Activated CD8-positive, alpha-beta memory T cell treated with anti-CD3 and anti-CD28 coated beads, Interleukin-2, amount 50 U/mL, for 1 hour (primary cell): ENCODE measurements at regions not wholly inside any gene's neighbourhood (a gene's known extent, or its start where the extent isn't known, plus 50 kb on each side); places are given as distances from the start of the nearest gene placed in this dataset.
"Not testable (repeated sequence)": the region's sequence is repeated elsewhere in the genome, so short reads cannot be mapped to it uniquely, and the experiment has no call there.

ENCODE experiments used
- DNase-seq: peaks from one replicate; pipeline ENCODE4 v3.0.0-alpha.2; 2020; ENCODE audit errors: extremely low read depth

GRCh38 chr12:61267474-61267873, 992.7 kb upstream of the USP15 start:
- no peak for DNase-seq

GRCh38 chr12:61272441-61272840, 987.8 kb upstream of the USP15 start:
- DNase-seq = no peak

- no peak for DNase-seq
Measured at GRCh38 chr12:61282790-61283575, 977.2 kb upstream of the USP15 start.

GRCh38 chr12:61290473-61290872, 969.7 kb upstream of the USP15 start:
- DNase-seq = no peak

- no peak for DNase-seq
Measured at GRCh38 chr12:61291647-61292046, 968.6 kb upstream of the USP15 start.

GRCh38 chr12:61294011-61294410, 966.2 kb upstream of the USP15 start:
- not testable (repeated sequence) for DNase-seq

GRCh38 chr12:61301817-61302216, 958.4 kb upstream of the USP15 start:
- DNase-seq = no peak

- no peak for DNase-seq
Measured at GRCh38 chr12:61302282-61302681, 957.9 kb upstream of the USP15 start.

- no peak for DNase-seq
Measured at GRCh38 chr12:61308220-61308619, 952.0 kb upstream of the USP15 start.

- DNase-seq = no peak
Measured at GRCh38 chr12:61311413-61311812, 948.8 kb upstream of the USP15 start.

GRCh38 chr12:61348871-61349270, 911.3 kb upstream of the USP15 start:
- DNase-seq = no peak

GRCh38 chr12:61355105-61355504, 905.1 kb upstream of the USP15 start:
- DNase-seq = no peak

GRCh38 chr12:61356485-61356884, 903.7 kb upstream of the USP15 start:
- no peak for DNase-seq

GRCh38 chr12:61357496-61357895, 902.7 kb upstream of the USP15 start:
- DNase-seq = no peak

GRCh38 chr12:61362037-61362436, 898.2 kb upstream of the USP15 start:
- DNase-seq = no peak

GRCh38 chr12:61365001-61365400, 895.2 kb upstream of the USP15 start:
- no peak for DNase-seq

- no peak for DNase-seq
Measured at GRCh38 chr12:61367281-61367785, 892.9 kb upstream of the USP15 start.

GRCh38 chr12:61369241-61369910, 890.8 kb upstream of the USP15 start:
- DNase-seq = no peak

- no peak for DNase-seq
Measured at GRCh38 chr12:61384511-61384910, 875.7 kb upstream of the USP15 start.

- DNase-seq = no peak
Measured at GRCh38 chr12:61385771-61386170, 874.4 kb upstream of the USP15 start.

GRCh38 chr12:61397668-61398067, 862.5 kb upstream of the USP15 start:
- DNase-seq = no peak

GRCh38 chr12:61412201-61412600, 848.0 kb upstream of the USP15 start:
- no peak for DNase-seq

GRCh38 chr12:61414470-61414869, 845.7 kb upstream of the USP15 start:
- no peak for DNase-seq
